Astrocyte (in vitro differentiated cells and primary cell): ENCODE measurements at regions not wholly inside any gene's neighbourhood (a gene's known extent, or its start where the extent isn't known, plus 50 kb on each side); places are given as distances from the start of the nearest gene placed in this dataset.
"Not testable (repeated sequence)": the region's sequence is repeated elsewhere in the genome, so short reads cannot be mapped to it uniquely, and the experiment has no call there.

ENCODE experiments used
- DNase-seq: peaks from one replicate; pipeline ENCODE4 v3.0.0-alpha.2; 2010; ENCODE audit warnings: low read depth
- FAIRE-seq: peaks from 2 replicates; lab custom pipeline; 2011; peaks lifted over from hg19 to GRCh38; lab: Jason Lieb, UNC
- H2AFZ ChIP-seq: 2 replicates; pipeline ENCODE4 v1.6.0; 2012; ENCODE audit warnings: low read depth, low read length, inconsistent platforms
- H3K27ac ChIP-seq: 2 replicates; pipeline ENCODE4 v1.5.1; 2011; ENCODE audit warnings: low read depth, low read length, inconsistent platforms
- H3K27me3 ChIP-seq: 2 replicates; pipeline ENCODE4 v1.6.0; 2011; ENCODE audit warnings: low read length, inconsistent platforms; ENCODE audit not compliant: insufficient read depth
- H3K36me3 ChIP-seq: 2 replicates; pipeline ENCODE4 v1.5.1; 2011; ENCODE audit warnings: low read length, inconsistent platforms; ENCODE audit not compliant: insufficient read depth
- H3K4me1 ChIP-seq: 2 replicates; pipeline ENCODE4 v1.5.1; 2011; ENCODE audit warnings: low read length, inconsistent platforms; ENCODE audit not compliant: insufficient read depth
- H3K4me2 ChIP-seq: 2 replicates; pipeline ENCODE4 v1.6.0; 2012; ENCODE audit warnings: low read length, inconsistent platforms
- H3K4me3 ChIP-seq: 2 replicates; pipeline ENCODE4 v1.5.1; 2011; ENCODE audit warnings: low read depth, mild to moderate bottlenecking, low read length, inconsistent platforms; ENCODE audit not compliant: insufficient read depth
- H3K79me2 ChIP-seq: 2 replicates; pipeline ENCODE4 v1.6.0; 2012; ENCODE audit warnings: mild to moderate bottlenecking, low read length, inconsistent platforms; ENCODE audit not compliant: insufficient read depth
- H3K9ac ChIP-seq: 2 replicates; pipeline ENCODE4 v1.6.0; 2012; ENCODE audit warnings: mild to moderate bottlenecking, low read length, inconsistent platforms
- H3K9me3 ChIP-seq: 2 replicates; pipeline ENCODE4 v1.5.1; 2012; ENCODE audit warnings: low read depth, mild to moderate bottlenecking, low read length, inconsistent platforms; ENCODE audit not compliant: insufficient read depth
- H4K20me1 ChIP-seq: 2 replicates; pipeline ENCODE4 v1.6.0; 2012; ENCODE audit warnings: low read length, inconsistent platforms; ENCODE audit not compliant: insufficient read depth
- H3K27ac Mint-ChIP-seq: one replicate; pipeline ENCODE4 v1.8.0; 2021; ENCODE audit warnings: mild to moderate bottlenecking, mixed read lengths; ENCODE audit not compliant: unreplicated experiment
- H3K27me3 Mint-ChIP-seq: one replicate; pipeline ENCODE4 v1.8.0; 2021; ENCODE audit warnings: low read depth, mixed read lengths; ENCODE audit not compliant: unreplicated experiment
- H3K36me3 Mint-ChIP-seq: one replicate; pipeline ENCODE4 v1.8.0; 2021; ENCODE audit warnings: low read depth, mixed read lengths; ENCODE audit not compliant: unreplicated experiment
- H3K4me1 Mint-ChIP-seq: one replicate; pipeline ENCODE4 v1.8.0; 2021; ENCODE audit warnings: low read depth, mixed read lengths; ENCODE audit not compliant: unreplicated experiment
- H3K4me3 Mint-ChIP-seq: one replicate; pipeline ENCODE4 v1.8.0; 2021; ENCODE audit warnings: mild to moderate bottlenecking, moderate library complexity, mixed read lengths; ENCODE audit not compliant: unreplicated experiment
- H3K9me3 Mint-ChIP-seq: one replicate; pipeline ENCODE4 v1.8.0; 2021; ENCODE audit warnings: mild to moderate bottlenecking, mixed read lengths; ENCODE audit not compliant: unreplicated experiment
- CTCF ChIP-seq: IDR thresholded peaks from 2 replicates; pipeline ENCODE4 v1.5.1; 2011; ENCODE audit warnings: low read depth, mild to moderate bottlenecking, inconsistent platforms, low read length, moderate library complexity; ENCODE audit not compliant: insufficient read depth
- EZH2 ChIP-seq: IDR thresholded peaks from 2 replicates; pipeline ENCODE4 v1.6.1; 2012; ENCODE audit warnings: mild to moderate bottlenecking, low read length, inconsistent platforms; ENCODE audit not compliant: insufficient read depth

GRCh38 chr14:83173687-83174086, 1640.0 kb upstream of the SEL1L start:
- Mint-ChIP-seq H3K9me3 (peaks cover 3% of the 10 kb centered on the region), H3K36me3 (no peaks in the 10 kb centered on the region), H3K27ac (no peak overlapping the region), H3K4me3 (no peak overlapping the region), H3K27me3 (no peaks in the 10 kb centered on the region), H3K4me1 (peaks cover 3% of the 10 kb centered on the region)
- Histone ChIP-seq H3K4me1 (no peaks in the 10 kb centered on the region), H3K9me3 (no peaks in the 10 kb centered on the region), H2AFZ (no peak overlapping the region), H3K4me2 (no peak overlapping the region), H3K4me3 (no peak overlapping the region), H3K9ac (no peak overlapping the region), H3K36me3 (no peaks in the 10 kb centered on the region), H3K27me3 (no peaks in the 10 kb centered on the region), H4K20me1 (no peaks in the 10 kb centered on the region), H3K27ac (no peak overlapping the region), H3K79me2 (no peaks in the 10 kb centered on the region)
- DNase-seq (no peak), FAIRE-seq (no peak)
- no peak for TF ChIP-seq EZH2
- TF ChIP-seq CTCF, result no peak

GRCh38 chr14:83184531-83184930, 1650.9 kb upstream of the SEL1L start:
- Mint-ChIP-seq H3K4me3 (no peak overlapping the region), H3K27me3 (no peaks in the 10 kb centered on the region), H3K36me3 (no peaks in the 10 kb centered on the region), H3K4me1 (peaks cover 11% of the 10 kb centered on the region), H3K9me3 (no peaks in the 10 kb centered on the region), H3K27ac (no peak overlapping the region)
- Histone ChIP-seq H3K27me3 (no peaks in the 10 kb centered on the region), H4K20me1 (no peaks in the 10 kb centered on the region), H3K4me2 (no peak overlapping the region), H3K4me3 (no peak overlapping the region), H3K36me3 (no peaks in the 10 kb centered on the region), H2AFZ (no peak overlapping the region), H3K79me2 (no peaks in the 10 kb centered on the region), H3K4me1 (no peaks in the 10 kb centered on the region), H3K9ac (no peak overlapping the region), H3K27ac (no peak overlapping the region), H3K9me3 (no peaks in the 10 kb centered on the region)
- FAIRE-seq (no peak), DNase-seq (no peak)
- TF ChIP-seq EZH2 (no peak), CTCF (no peak)

- not testable (repeated sequence) for H3K27me3 Mint-ChIP-seq, H3K79me2 ChIP-seq, H3K27ac ChIP-seq, H3K9me3 ChIP-seq, H3K27me3 ChIP-seq, H3K36me3 ChIP-seq, H3K36me3 Mint-ChIP-seq, H3K9ac ChIP-seq, H3K4me2 ChIP-seq, H3K4me3 Mint-ChIP-seq, H3K27ac Mint-ChIP-seq, H2AFZ ChIP-seq, H3K4me1 ChIP-seq, H3K4me3 ChIP-seq, H4K20me1 ChIP-seq, DNase-seq, FAIRE-seq, H3K9me3 Mint-ChIP-seq
- H3K4me1 Mint-ChIP-seq, result peaks cover 11% of the 10 kb centered on the region
These were observed 1654.7 kb upstream of the SEL1L start for GRCh38 chr14:83188311-83188710.
